Left ventricle myocardium inferior (tissue), 1 donor: ENCODE measurements at regions not wholly inside any gene's neighbourhood (a gene's known extent, or its start where the extent isn't known, plus 50 kb on each side); places are given as distances from the start of the nearest gene placed in this dataset.

Source experiments
- DNase-seq: peaks from one replicate; pipeline ENCODE4 v3.0.0-alpha.2; 2020
- H3K27ac ChIP-seq: fragments of 200-600 bp; replicated peaks from 2 replicates; pipeline ENCODE4 v1.8.0; 2021
- H3K27me3 ChIP-seq: fragments of 200-600 bp; 2 replicates; pipeline ENCODE4 v1.8.0; 2021; ENCODE audit warnings: low read depth
- H3K36me3 ChIP-seq: fragments of 200-600 bp; 2 replicates; pipeline ENCODE4 v1.8.0; 2021
- H3K4me1 ChIP-seq: fragments of 200-600 bp; 2 replicates; pipeline ENCODE4 v1.8.0; 2021
- H3K4me3 ChIP-seq: fragments of 200-600 bp; 2 replicates; pipeline ENCODE4 v1.8.0; 2021; ENCODE audit warnings: mild to moderate bottlenecking, moderate library complexity
- H3K9me3 ChIP-seq: fragments of 200-600 bp; replicated peaks from 2 replicates; pipeline ENCODE4 v1.8.0; 2021
- CTCF ChIP-seq: fragments of 200-600 bp; IDR thresholded peaks from 2 replicates; pipeline ENCODE4 v1.8.0; 2021; ENCODE audit warnings: antibody characterized with exemption, mild to moderate bottlenecking, borderline replicate concordance
- intact Hi-C: fragments of 100-400 bp; cut with micrococcal nuclease; formaldehyde crosslinking; loops from one replicate; pipeline ENCODE4 v1.11.0; 2022
- donor health status: DM: no; HTN: yes; CAD: no; lungs with severe emphysema.

- Histone ChIP-seq H3K9me3 (no peaks in the 10 kb centered on the region), H3K4me1 (no peaks in the 10 kb centered on the region), H3K27me3 (no peaks in the 10 kb centered on the region), H3K36me3 (no peaks in the 10 kb centered on the region), H3K27ac (no peak overlapping the region), H3K4me3 (no peak overlapping the region)
- intact Hi-C loops: no loop called here
- DNase-seq: no peak
- TF ChIP-seq CTCF: no peak
These were observed 225.6 kb downstream of the DUSP6 start for GRCh38 chr12:89126712-89127111.

GRCh38 chr12:89122852-89123251 is 229.4 kb downstream of the DUSP6 start:
- H3K4me1 ChIP-seq: peaks cover 1% of the 10 kb centered on the region
- no peak for TF ChIP-seq CTCF
- no peak overlapping the region for H3K4me3 ChIP-seq
- intact Hi-C loops: no loop called here
- no peak for DNase-seq
- H3K9me3 ChIP-seq: no peaks in the 10 kb centered on the region
- no peaks in the 10 kb centered on the region for H3K27me3 ChIP-seq
- H3K27ac ChIP-seq: no peak overlapping the region
- no peaks in the 10 kb centered on the region for H3K36me3 ChIP-seq

- no peaks in the 10 kb centered on the region for H3K36me3 ChIP-seq
- no peak overlapping the region for H3K27ac ChIP-seq
- no peak for TF ChIP-seq CTCF
- DNase-seq: no peak
- no peaks in the 10 kb centered on the region for H3K27me3 ChIP-seq
- intact Hi-C loops: no loop called here
- H3K9me3 ChIP-seq: peaks cover 8% of the 10 kb centered on the region
- H3K4me1 ChIP-seq: peaks cover 8% of the 10 kb centered on the region
- H3K4me3 ChIP-seq: no peak overlapping the region
These were observed 234.8 kb downstream of the DUSP6 start for GRCh38 chr12:89117448-89118034.

- no peak for DNase-seq
- intact Hi-C loops: no loop called here
- no peak overlapping the region for H3K4me3 ChIP-seq
- TF ChIP-seq CTCF: no peak
- H3K9me3 ChIP-seq: peaks cover 8% of the 10 kb centered on the region
- no peaks in the 10 kb centered on the region for H3K4me1 ChIP-seq
- H3K27me3 ChIP-seq: no peaks in the 10 kb centered on the region
- H3K27ac ChIP-seq: no peak overlapping the region
- H3K36me3 ChIP-seq: no peaks in the 10 kb centered on the region
These were observed 240.3 kb downstream of the DUSP6 start for GRCh38 chr12:89111964-89112363.

- intact Hi-C loops: no loop called here
- Histone ChIP-seq H3K36me3 (no peaks in the 10 kb centered on the region), H3K27me3 (no peaks in the 10 kb centered on the region), H3K4me1 (peaks cover 7% of the 10 kb centered on the region), H3K9me3 (no peaks in the 10 kb centered on the region), H3K4me3 (no peak overlapping the region), H3K27ac (no peak overlapping the region)
- no peak for TF ChIP-seq CTCF
- DNase-seq: no peak
These were observed 244.0 kb downstream of the DUSP6 start for GRCh38 chr12:89108265-89108664.

- intact Hi-C loops: no loop called here
- Histone ChIP-seq H3K36me3 (no peaks in the 10 kb centered on the region), H3K9me3 (no peaks in the 10 kb centered on the region), H3K4me1 (peaks cover 7% of the 10 kb centered on the region), H3K4me3 (no peak overlapping the region), H3K27me3 (no peaks in the 10 kb centered on the region), H3K27ac (no peak overlapping the region)
- no peak for TF ChIP-seq CTCF
- no peak for DNase-seq
These were observed 245.4 kb downstream of the DUSP6 start for GRCh38 chr12:89106950-89107349.
